Cardiac fibroblast (primary cell): ENCODE measurements at regions not wholly inside any gene's neighbourhood (a gene's known extent, or its start where the extent isn't known, plus 50 kb on each side); places are given as distances from the start of the nearest gene placed in this dataset.

ENCODE experiments used
- DNase-seq, 2 donors: peaks; one replicate each; pipeline versions ENCODE4 v3.0.0 to v3.0.0-alpha.2; 2010; ENCODE audit warnings: low read depth in 2 of 2
- H3K4me3 ChIP-seq, 2 donors: replicated peaks in 1 of 2; 1 replicate in 1 of 2; 2 replicates in 1 of 2; pipeline ENCODE4 v1.5.1; 2011; ENCODE audit warnings: low read depth in 2 of 2, low read length in 2 of 2, mild to moderate bottlenecking in 2 of 2, moderate library complexity in 1 of 2
- CTCF ChIP-seq: IDR thresholded peaks from one replicate; pipeline ENCODE4 v1.5.1; 2011; ENCODE audit warnings: low read depth, mild to moderate bottlenecking, low read length, inconsistent platforms

- TF ChIP-seq CTCF = no peak
- DNase-seq = peak in 1 of 2 donors; percentile 3
Measured at GRCh38 chr18:2083691-2084090, 487.6 kb downstream of the METTL4 start.

GRCh38 chr18:2086439-2086838 lies 484.9 kb downstream of the METTL4 start:
- no peak for TF ChIP-seq CTCF

More at GRCh38 chr18:2083691-2084090, 487.6 kb downstream of the METTL4 start:
- H3K4me3 ChIP-seq = no peak overlapping the region

GRCh38 chr18:2087877-2088673 lies 483.2 kb downstream of the METTL4 start:
- H3K4me3 ChIP-seq = no peak overlapping the region
- peak; percentile 77 to 85 for DNase-seq
- TF ChIP-seq CTCF = no peak

More at GRCh38 chr18:2086439-2086838, 484.9 kb downstream of the METTL4 start:
- no peak for DNase-seq
- H3K4me3 ChIP-seq = no peak overlapping the region

GRCh38 chr18:2089396-2089795 lies 481.9 kb downstream of the METTL4 start:
- no peak for TF ChIP-seq CTCF
- no peak overlapping the region for H3K4me3 ChIP-seq
- no peak for DNase-seq

GRCh38 chr18:2091937-2092336 lies 479.4 kb downstream of the METTL4 start:
- no peak for TF ChIP-seq CTCF
- no peak overlapping the region for H3K4me3 ChIP-seq
- DNase-seq = no peak

- no peak for TF ChIP-seq CTCF
- no peak overlapping the region for H3K4me3 ChIP-seq
- DNase-seq = peak; percentile 14 to 30
Measured at GRCh38 chr18:2096551-2096950, 474.8 kb downstream of the METTL4 start.
